ENCODE measurements at regions not wholly inside any gene's neighbourhood (a gene's known extent, or its start where the extent isn't known, plus 50 kb on each side); places are given as distances from the start of the nearest gene placed in this dataset.

DNA sequence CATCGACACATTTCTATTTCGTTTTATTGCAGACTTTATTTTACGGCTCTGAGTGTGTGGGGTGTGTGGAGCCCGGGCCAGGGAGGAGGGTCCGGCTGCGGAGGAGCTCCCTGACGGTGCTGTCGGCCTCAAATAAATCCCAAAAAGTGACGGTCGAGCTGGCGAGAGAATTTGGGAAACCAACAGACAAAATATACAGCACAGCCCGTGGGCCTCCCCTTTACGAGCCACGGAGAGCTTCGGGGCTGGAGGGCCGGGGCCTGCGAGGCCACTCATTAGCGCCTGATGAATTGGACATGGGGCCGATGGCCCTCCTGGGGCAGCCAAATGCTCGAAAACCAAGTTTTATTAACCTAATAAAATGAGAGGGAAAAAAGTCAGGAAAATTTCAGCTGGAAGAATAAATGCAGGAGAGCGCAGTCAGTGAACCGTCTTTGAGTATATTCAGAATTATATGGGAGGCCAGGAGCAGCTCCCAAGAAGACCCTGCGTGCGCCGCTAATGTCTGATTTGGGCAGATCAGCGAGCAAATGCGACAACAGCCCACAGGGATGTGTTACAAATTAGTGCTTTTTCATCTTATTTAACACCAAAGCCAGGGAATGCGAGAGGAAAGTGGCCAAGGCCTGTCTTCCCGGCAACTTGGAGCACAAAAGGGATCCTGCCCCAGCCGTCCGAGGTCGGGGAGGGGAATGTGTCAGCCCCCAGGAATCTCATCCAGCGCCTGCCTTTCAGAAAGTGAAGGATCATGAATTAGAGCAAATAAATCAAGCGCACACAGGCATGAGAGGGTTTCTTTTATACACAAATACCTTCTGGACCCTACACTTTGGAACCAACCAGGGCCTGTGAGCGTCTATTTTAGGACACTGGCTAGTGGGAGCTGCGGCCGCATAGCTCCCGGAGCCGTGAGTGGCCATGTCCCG lies 249.1 kb downstream of the C16orf95 start:
- no peak for DNase-seq (ENCODE audit: low read depth)

DNA sequence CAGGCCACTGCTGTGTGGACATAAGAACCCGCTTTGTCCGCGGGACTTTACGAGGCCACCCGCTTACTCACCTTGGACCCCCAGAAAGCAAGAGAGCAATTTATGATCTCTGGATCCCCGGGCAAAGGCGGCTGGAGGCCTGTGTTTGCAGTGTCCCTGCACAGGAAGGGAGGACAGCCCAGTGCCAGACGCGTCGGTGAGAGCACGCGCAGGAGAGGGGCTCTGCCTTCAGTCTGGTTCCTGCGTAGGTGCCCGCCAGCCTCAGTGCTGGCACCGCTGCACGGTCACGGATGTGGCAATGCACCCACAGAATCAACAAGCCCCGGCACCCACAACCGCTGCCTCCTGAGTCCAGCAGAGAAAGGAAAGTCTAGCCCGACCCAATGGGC lies 248.4 kb downstream of the C16orf95 start:
- DNase-seq (ENCODE audit: low read depth) = no peak

DNA sequence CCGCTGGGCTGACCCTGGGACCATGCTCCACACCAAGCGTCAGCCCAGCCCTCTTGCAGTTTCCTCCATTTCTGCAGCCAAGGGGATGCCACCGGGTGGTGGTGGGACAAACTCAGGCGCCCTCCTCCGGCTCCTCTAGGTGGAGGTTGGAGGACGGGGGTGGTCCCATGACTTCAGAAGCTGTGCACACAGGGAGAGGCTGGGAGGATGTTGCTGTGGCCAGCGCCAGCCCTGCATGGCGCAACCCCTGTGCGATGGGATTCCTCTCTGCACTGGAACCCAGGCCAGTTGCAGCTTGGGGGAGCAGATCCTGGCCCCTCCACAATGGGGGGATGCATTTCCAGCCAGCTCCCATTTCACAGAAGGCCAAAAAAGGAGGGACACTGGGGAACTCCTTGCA lies 246.5 kb downstream of the C16orf95 start:
- no peak for DNase-seq (ENCODE audit: low read depth)

DNA sequence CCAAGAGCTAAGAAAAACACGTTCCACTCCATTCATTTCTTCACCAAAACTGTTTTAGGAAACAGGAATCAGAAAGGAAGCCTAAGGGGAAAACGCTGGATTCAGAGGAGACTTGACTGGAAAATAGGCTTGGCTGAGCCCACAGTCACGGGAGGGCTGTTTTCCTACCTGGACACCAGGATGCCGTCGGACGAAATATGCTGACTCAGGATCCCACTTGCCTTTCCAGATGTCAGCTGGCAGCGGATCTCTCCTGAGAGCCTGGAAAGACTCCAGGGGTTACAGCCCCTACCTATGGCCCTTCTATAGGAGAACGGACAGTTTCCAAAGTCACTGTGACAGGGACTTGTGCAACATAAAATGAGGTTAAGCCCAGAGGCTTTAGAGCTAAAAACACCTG lies 245.1 kb downstream of the C16orf95 start:
- DNase-seq (ENCODE audit: low read depth) = no peak

DNA sequence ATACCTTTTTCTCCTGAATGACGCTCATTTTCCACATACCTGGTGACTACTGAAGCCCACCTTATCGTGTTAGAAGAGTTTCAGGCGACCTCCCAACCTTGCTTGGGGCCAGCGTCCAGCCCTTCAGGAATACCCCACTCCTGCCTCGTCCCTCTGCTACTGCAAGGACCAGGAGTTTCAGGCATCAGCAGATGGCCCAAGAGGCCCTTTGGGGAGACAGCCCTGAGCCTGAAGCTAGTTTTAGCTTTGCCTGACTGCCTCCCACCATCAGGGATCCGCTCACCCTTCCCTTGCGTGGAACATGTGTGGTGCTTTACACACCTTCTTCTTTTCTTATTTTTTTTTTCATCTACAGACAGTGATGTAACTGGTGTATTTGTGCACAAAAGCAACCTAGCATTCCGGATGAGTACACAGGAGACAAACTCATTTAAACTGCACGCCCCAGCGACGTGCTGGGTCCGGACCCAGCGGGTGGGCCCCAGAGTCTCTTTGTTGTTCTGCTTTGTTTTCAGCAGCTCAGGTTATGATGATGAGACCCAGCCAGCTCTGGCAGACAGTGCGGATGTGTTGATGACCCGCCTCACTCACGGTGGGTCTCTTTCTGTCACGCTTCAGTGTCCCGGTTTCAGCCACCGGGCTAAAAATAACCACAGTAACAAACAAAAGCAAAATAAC lies 242.4 kb downstream of the C16orf95 start:
- DNase-seq (ENCODE audit: low read depth) = no peak

DNA sequence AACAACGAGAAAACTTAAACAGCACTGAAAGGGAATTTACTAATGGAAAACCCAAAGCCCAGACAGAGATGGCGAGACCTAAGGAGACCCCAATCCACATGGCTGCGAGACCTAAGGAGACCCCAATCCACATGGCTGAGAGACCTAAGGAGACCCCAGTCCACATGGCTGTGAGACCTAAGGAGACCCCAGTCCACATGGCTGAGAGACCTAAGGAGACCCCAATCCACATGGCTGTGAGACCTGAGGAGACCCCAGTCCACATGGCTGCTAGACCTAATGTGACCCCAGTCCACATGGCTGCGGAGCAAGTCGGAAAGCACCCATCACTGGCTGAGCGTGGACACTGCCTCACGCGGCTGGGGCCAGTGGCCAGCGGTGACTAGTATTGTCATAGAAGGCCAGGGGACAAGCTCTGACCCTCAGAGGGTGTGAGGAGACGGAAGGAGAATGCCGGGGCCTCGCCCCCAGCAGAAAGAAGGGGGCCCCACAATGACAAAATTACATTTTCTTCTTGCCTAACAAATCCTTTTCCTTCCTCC lies 241.8 kb downstream of the C16orf95 start:
- no peak for DNase-seq (ENCODE audit: low read depth)

DNA sequence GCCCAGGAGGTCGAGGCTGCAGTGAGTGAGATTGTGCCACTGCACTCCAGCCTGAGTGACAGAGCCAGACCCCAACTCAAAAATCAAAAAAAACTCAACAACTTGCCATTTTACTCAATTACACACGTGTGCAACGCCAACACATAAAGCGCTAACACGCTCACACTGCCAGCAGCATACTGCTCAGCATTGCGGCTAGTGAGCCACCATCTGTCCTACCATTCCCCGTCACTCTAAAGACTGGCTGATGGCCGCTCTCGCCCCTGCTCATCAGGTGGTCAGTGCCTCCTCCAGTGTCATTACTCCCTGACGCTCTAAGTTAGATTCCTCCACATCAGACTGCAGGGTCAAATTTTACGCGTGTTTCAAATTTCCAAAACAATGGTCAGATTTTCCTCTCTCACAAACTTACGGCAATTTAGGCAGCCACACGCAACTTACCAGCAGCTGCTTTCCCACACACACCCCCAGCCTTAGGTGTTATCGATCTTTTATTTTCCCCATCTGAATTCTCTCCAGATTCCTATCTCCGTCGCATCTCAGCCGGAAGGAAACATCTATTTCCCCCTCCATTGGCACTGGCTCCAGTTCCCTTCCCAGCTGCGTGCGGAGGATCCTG lies 240.8 kb downstream of the C16orf95 start:
- no peak for DNase-seq (ENCODE audit: low read depth)

DNA sequence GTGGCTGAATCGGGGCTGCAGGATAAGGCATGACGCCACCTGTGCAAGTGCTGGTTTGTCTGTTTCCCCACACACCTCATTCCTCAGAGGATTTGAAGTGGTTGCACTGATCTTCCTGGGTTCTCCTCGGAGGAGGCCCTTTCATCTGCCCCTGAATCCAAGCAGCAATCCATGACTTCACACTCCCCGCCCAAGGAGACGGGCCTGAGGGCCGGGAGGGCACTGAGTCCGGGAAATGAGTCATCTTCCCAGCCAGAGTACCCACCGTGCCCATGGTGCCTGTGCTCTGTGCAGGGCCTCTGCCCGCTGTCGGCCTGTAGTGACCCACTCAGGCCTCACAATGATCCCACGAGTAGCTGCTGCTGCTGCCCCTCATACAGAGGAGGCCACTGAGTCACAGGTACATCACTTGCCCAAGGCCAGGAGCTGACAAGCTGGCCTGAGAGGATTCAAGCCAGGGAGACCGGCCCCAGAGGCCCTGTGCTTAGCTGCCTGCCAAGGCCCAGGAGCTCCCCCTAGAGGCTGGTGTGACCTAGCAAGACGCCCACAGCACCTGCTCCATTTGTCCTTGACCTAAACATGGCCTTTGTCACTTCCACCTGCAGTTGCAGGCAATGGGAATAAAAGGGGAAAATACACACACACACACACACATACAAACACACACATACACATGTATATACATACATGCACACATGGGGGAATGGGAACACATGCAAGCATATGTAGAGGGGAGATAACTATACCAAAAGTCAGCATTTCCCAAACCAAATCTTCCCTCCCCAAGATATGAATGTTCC lies 240.0 kb downstream of the C16orf95 start:
- peak; percentile 16 for DNase-seq (ENCODE audit: low read depth)

DNA sequence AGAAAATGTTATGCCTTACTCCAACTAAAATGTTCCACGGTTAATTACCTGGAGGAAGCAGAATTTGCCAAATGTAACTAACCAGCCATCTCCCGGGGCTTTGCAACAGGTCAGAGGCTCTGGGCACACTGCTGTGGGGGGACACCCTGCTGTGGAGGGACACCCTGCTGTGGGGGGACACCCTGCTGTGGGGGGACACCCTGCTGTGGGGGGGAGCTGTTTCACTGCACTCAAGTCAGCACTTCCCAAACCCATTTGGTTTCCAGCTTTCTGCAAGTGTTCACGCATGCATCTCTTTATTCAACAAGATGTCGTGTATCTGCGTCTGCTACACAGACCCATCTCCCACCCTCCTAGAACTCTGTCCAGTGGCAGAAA lies 239.5 kb downstream of the C16orf95 start:
- no peak for DNase-seq (ENCODE audit: low read depth)

DNA sequence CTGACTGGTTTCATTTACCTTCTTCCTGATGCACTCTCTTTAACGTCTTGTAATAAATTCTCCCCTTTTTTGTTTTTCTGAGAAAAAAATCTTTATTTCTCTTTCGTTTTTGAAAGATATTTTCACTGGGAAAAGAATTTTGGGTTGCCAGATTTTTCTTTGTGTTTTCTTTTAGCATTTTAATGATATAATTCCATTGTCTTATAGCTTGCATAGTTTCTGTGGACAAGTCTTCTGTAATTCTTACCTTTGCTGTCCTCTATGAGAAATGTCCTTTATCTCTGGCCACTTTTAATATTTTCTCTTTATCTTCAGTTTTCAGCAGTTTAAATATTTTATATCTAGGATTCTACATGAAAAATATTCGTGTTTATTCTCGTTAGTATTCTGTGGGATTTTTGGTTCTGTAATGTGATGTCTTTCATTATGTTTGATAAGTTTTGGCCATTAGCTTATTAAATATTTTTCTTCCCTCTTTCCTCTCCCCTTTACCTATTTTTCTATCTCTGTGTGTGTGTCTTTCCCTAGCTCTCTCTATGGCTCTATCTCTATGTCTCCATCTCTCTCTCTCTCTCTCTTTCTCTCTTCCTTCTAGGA lies 236.5 kb downstream of the C16orf95 start:
- no peak for DNase-seq (ENCODE audit: low read depth)

DNA sequence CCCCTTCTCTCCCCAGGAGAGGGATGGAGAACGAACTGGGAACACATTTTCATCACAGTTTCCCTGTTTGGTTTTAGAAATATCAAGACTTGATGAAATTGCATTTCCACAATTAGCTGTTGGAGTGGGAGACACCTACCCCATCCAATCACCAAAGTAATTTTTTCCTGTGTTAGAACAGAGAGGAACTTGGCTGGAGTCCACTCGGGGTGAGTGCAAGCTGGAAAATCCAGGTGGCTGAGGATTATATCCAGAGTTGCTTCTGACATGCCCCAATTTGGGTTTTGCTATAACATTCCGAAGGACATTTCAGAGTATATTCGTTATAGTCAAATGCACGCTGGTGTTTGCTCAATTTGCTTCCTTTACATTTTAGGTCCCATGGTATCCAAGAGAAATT lies 231.8 kb downstream of the C16orf95 start:
- no peak for DNase-seq (ENCODE audit: low read depth)

DNA sequence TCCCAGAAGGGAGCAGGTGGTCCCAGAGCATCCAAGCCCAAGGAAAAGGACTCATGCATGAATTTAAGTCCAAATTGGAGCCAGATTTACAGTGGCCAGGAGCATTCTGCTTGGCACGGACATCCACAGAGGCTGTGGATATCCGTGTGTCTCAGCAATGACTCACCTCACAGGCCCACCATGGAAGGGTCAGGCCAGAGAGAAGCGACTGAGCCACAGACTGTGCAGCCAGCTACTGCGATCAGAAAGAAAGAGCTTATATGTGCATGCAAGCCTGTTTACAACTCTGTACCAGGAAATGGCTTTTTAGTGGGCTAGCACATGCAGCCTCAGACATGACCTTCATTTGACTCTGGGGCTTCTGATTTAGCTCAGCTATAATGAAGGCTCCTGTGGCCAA lies 231.0 kb downstream of the C16orf95 start:
- no peak for DNase-seq (ENCODE audit: low read depth)

DNA sequence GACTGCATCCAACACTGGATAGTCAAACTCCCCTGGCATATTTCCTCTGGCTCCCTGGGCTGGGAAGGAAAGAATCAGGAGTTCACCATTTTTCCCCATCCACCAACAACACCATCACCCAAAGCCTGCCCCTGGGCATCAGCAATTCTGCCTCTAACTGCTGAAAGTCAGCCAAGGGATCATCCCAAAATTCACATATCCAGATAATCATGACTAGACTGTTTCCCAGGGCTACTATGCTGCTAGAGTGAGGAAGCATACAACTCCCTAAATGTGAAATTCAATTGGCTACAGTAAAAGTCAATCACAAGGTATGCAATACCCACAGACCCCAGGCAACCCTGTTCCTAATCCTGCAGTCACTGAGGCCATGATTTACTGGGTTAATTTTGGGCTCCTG lies 230.6 kb downstream of the C16orf95 start:
- DNase-seq (ENCODE audit: low read depth) = no peak

DNA sequence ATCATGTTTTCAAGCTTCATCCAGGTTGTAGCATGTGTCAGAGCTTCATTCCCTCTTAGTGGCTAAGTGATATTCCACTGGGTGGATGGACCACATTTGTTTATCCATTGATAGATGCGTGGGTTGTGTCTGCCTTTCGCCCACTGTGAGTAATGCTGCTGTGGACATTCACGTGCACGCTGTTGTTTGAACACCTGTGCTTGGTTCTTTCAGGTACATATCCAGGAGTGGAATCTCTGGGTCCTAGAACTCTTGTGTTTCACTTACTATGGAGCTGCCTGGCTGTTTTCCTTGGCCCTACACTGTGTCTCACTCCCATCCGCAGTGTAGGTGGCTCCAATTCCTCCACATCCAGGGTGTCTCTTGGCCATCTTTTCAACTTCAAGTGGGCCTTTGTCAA lies 224.2 kb downstream of the C16orf95 start:
- DNase-seq (ENCODE audit: low read depth) = no peak

DNA sequence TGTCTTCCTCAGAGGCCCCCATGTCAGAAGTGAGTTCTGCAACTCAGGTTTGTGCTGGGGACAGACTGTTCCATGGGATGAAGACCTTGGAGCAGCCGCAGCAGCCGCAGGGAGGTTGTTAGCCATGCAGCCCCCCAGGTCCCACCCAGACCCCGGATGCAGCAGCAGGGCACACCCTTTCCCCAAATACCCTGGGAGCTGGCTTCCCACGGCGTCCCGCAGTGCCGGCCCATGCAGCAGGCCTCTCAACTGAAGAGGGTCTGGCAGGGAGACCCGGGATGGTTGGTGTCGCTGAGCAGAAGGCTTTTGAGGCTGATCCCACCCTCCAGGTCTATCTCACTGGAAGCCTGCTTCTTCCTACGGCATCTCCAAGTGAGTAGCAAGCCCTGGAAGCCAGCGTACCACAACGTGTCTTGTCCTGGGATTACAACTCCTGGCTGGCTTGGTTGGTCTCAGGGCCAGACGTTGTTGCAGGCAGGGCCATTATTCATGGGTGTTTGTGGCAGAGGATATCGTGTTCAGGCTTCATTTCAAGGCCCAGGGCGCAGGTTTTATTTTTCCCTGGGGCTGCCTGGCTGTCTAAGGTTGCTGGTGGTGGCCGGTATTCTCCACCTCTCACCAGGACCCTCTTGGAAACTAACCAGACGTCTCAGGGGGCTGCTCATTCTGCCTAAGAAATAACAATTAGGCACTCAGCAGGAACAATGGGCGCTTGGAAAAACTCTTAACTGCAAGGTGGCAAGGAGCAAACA lies 223.2 kb downstream of the C16orf95 start:
- no peak for DNase-seq (ENCODE audit: low read depth)

DNA sequence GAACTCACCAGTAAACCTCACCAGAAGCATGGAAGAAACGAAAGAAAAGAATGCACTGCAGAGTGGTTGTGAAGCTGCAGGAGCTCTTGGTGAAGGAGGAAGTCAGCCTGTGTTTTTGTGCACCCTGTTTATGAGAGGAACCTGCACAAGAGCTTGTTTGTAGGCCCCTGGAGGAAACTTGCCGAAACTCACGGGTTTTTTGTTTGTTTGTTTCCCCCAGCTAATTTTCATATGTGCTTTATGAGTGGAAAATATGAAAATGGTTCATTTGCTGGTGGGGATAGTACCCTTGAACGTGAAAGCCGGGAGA lies 222.7 kb downstream of the C16orf95 start:
- no peak for DNase-seq (ENCODE audit: low read depth)

DNA sequence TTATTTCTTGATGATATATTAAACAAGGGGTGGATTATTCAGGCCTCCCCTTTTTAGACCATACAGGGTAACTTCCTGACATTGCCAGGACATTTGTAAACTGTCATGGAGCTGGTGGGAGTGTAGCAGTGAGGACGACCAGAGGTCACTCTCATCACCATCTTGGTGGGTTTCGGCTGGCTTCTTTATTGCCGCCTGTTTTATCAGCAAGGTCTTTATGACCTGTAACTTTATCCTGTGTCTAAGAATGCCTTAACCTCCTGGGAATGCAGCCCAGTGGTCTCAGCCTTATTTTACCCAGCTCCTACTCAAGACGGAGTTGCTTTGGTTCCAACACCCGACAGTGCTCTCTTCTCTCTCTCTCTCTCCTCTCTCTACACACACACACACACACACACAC lies 221.9 kb downstream of the C16orf95 start:
- DNase-seq (ENCODE audit: low read depth) = no peak

DNA sequence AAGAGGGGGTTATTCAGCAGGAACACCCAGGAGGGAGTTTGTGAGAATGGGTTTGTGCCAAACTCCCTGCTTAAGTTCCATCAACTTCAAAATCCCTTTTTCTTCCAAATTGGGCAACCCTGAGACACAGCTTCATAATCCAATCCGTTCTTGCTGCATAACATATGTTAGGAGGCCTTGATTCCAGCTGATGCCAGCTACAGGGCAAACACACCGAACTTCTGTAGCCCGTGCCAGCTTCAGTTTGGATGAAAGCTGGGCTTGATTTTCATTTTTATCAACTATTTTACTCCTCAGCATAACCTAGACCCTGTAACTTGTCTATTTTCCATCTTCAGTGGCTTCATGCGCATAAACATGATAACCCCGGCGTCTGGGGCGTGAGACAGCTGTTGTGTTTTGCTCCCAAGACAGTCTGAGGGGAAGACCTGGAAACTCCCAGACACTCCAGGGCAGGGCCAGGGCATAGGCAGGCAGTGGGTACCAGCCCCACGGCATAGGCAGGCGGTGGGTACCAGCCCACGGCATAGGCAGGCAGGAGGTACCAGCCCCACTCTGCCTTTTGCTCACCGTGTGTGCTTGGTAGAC lies 220.4 kb downstream of the C16orf95 start:
- no peak for DNase-seq (ENCODE audit: low read depth)

DNA sequence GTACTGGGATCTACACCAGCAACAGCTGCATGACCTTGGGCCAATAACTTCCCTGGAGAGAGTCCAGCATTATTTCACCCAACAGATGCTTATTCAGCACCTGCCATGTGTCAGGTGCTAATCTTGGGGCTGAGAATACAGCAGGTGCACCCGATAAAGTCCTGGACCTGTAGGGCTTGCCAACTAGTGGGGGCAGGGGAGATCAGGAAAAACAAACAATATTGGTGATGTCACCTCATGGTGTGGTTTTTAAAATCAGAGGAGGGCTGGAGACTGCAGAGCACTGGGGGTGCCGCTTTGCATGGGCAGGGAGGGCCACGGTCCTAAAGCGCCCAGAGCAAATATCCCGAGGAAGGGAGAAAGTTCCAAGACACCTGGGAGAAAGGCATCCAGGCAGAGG lies 218.8 kb downstream of the C16orf95 start:
- no peak for DNase-seq (ENCODE audit: low read depth)

DNA sequence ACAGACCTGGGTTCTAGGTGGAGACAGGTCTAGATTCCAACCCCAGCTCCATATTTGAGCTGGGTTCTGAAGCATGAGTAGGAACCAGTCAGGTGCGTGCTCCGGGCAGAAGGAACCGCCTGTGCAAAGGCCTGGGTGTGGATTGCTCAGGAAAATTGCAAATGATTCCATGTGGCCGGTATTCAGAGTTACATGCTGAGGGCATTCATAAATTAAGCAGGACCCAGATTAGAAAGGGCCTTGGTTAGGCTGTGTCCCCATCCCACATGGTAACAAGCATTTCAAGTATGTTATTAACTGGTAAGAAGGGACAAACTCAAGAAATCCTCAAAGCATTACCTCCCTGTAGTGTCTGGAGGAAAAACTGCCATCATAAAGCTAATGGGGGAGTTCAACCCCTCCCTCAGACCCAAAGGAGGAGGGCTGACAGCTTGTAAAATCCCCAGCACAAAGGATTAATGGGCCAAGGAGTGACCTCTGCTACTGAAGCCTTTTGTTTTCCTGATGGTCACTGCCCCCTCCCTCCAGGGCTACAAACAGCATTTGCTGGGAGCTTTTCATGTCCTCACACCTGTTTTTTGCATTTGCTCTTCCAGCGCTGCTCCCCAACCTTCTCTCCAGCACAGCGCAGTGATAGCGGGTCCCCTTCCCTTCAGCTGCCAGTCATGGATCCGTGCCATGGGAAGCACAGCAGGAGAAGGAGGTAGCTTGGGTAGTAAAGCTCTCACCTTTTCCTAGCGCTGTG lies 218.0 kb downstream of the C16orf95 start:
- no peak for DNase-seq (ENCODE audit: low read depth)
